Upper lobe of right lung (tissue), 1 donor: ENCODE measurements at regions not wholly inside any gene's neighbourhood (a gene's known extent, or its start where the extent isn't known, plus 50 kb on each side); places are given as distances from the start of the nearest gene placed in this dataset.

Experiments
- ATAC-seq: fragments of 200-7000 bp; cut with Tn5 transposase; one replicate; pipeline ENCODE4 v1.9.1; 2020; ENCODE audit warnings: mild to moderate bottlenecking, moderate library complexity
- DNase-seq: peaks from one replicate; pipeline ENCODE4 v3.0.0-alpha.2; 2020
- H3K27ac ChIP-seq: fragments of 200-600 bp; one replicate; pipeline ENCODE4 v1.8.0; 2022
- H3K27me3 ChIP-seq: fragments of 200-600 bp; one replicate; pipeline ENCODE4 v1.8.0; 2022; ENCODE audit warnings: mild to moderate bottlenecking
- H3K36me3 ChIP-seq: fragments of 200-600 bp; one replicate; pipeline ENCODE4 v1.8.0; 2022
- H3K4me1 ChIP-seq: fragments of 200-600 bp; one replicate; pipeline ENCODE4 v1.8.0; 2022
- H3K4me3 ChIP-seq: fragments of 200-600 bp; one replicate; pipeline ENCODE4 v1.8.0; 2022; ENCODE audit warnings: mild to moderate bottlenecking
- H3K9me3 ChIP-seq: fragments of 200-600 bp; one replicate; pipeline ENCODE4 v1.8.0; 2022
- intact Hi-C: fragments of 100-400 bp; cut with DNase I; formaldehyde crosslinking; loops from one replicate; pipeline ENCODE4 v1.11.0; 2022
- TF ChIP-seq, protein P1 (sequence below): fragments of 200-600 bp; IDR thresholded peaks from one replicate; pipeline ENCODE4 v1.8.0; 2022; ENCODE audit warnings: antibody characterized with exemption
- donor health status: DM: no; HTN: yes; CAD: no; lungs with severe emphysema.

DNA sequence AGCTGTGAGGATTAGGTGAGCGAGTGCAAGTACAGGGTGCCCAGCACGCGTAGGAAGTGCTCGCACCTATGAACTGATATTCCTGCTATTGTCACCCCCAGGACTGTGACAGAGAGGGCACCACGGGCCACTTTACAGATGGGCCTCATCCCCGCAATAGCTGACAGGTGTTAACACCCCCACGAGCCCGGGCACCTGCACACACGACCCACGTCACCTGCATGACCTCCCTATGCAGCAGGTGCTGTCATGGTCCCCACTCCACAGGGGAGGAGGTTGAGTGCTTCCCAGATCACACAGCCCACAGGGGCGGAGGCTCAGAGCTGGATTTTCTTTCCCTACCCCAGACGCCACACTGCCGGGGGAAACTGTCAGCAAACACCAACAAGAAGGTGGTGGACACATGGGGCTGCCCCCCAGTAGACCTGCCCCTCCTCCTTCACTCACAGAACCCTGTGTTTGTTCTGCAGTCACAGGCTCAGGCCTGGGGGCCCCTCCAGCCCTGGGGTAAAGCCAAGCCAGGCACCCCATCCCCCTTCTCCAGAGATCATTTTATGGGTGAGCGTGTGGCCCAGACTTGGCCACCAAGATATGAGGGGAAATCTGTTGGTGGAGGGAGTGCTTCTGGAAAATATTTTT, 465.5 kb downstream of the MATN1 start:
- H3K27me3 ChIP-seq: peaks cover 14% of the 10 kb centered on the region
- no peak for DNase-seq
- no peak for ATAC-seq
- H3K9me3 ChIP-seq: no peaks in the 10 kb centered on the region
- H3K4me1 ChIP-seq: no peaks in the 10 kb centered on the region
- no peak overlapping the region for H3K4me3 ChIP-seq
- intact Hi-C loops: no loop called here
- TF ChIP-seq, protein P1, sequence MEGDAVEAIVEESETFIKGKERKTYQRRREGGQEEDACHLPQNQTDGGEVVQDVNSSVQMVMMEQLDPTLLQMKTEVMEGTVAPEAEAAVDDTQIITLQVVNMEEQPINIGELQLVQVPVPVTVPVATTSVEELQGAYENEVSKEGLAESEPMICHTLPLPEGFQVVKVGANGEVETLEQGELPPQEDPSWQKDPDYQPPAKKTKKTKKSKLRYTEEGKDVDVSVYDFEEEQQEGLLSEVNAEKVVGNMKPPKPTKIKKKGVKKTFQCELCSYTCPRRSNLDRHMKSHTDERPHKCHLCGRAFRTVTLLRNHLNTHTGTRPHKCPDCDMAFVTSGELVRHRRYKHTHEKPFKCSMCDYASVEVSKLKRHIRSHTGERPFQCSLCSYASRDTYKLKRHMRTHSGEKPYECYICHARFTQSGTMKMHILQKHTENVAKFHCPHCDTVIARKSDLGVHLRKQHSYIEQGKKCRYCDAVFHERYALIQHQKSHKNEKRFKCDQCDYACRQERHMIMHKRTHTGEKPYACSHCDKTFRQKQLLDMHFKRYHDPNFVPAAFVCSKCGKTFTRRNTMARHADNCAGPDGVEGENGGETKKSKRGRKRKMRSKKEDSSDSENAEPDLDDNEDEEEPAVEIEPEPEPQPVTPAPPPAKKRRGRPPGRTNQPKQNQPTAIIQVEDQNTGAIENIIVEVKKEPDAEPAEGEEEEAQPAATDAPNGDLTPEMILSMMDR: no peak
- no peak overlapping the region for H3K27ac ChIP-seq
- H3K36me3 ChIP-seq: no peaks in the 10 kb centered on the region

DNA sequence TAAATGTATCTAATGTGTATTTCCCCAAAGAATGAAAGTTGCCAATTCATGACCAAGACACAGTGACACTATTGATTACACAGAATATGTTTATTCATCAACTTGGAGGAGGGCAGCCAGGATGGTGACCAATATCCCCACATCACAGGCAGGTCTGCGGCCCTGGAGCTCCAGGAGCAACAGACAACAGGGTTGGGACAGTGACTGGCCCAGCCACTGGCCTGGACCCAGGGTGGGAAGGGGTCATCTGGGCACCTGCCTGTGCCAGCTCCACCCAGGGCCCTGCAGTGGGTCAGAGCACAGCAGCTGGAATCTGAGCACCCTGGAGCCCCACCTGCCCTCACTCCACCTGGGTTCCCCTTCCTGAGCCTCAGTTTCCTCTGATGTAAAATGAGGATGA, 466.1 kb downstream of the MATN1 start:
- Histone ChIP-seq H3K9me3 (no peaks in the 10 kb centered on the region), H3K4me3 (no peak overlapping the region), H3K36me3 (no peaks in the 10 kb centered on the region), H3K4me1 (no peaks in the 10 kb centered on the region), H3K27me3 (peaks cover 14% of the 10 kb centered on the region), H3K27ac (no peak overlapping the region)
- DNase-seq: no peak
- ATAC-seq: no peak
- intact Hi-C loops: no loop called here
- TF ChIP-seq, protein P1: no peak

DNA sequence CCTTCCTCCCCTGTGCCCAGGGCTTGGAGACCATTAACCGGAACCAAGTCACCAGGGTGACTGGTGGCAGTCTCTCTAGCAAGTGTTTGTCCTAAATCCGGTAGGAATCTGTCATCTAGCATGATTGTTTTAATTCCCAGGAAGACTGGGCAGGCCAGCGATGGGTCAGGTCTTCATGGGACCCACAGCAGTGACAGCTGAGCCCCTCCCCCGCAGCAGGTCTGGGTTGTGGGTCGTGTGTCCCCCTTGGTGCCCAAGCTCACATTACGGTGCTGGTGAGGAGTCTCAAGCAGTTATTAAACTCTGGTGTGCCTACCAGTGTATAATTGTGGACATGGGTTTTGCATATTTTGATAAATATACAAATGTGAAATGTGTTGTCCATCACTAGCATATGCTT, 466.5 kb downstream of the MATN1 start:
- Histone ChIP-seq H3K4me3 (no peak overlapping the region), H3K36me3 (no peaks in the 10 kb centered on the region), H3K4me1 (no peaks in the 10 kb centered on the region), H3K27ac (no peak overlapping the region), H3K27me3 (peaks cover 14% of the 10 kb centered on the region), H3K9me3 (no peaks in the 10 kb centered on the region)
- ATAC-seq: no peak
- TF ChIP-seq, protein P1: no peak
- intact Hi-C loops: no loop called here
- no peak for DNase-seq

DNA sequence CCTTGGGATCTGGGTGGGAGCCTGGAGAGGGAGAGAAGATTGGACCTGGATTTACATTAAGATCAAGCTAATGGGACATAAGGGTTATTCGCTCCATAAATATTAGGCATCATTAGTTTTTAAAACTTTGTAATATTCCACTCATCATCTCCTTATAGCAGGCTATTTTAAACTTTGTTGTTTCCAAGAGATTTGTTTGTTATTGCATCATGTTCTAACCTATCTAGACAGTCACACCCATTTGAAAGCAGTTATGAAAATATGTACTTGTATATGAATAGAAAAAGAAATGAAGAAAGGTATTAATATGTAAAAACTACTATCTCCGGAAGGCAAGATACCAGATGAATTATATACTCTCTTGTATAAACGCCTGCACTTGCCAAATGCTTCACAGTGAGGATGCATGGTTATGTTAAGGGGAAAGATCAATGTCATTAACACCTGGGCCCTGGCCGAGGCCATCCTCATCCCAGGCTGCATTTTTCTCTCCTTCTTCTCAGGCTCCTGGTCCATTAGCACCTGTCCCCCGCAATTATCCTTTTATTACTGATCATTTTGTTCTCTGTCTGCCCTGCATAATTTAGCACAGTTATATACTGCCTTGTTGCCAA, 468.2 kb downstream of the MATN1 start:
- Histone ChIP-seq H3K9me3 (no peaks in the 10 kb centered on the region), H3K27ac (no peak overlapping the region), H3K4me1 (no peaks in the 10 kb centered on the region), H3K4me3 (no peak overlapping the region), H3K36me3 (no peaks in the 10 kb centered on the region), H3K27me3 (peaks cover 14% of the 10 kb centered on the region)
- no peak for ATAC-seq
- TF ChIP-seq, protein P1: no peak
- intact Hi-C loops: no loop called here
- no peak for DNase-seq

DNA sequence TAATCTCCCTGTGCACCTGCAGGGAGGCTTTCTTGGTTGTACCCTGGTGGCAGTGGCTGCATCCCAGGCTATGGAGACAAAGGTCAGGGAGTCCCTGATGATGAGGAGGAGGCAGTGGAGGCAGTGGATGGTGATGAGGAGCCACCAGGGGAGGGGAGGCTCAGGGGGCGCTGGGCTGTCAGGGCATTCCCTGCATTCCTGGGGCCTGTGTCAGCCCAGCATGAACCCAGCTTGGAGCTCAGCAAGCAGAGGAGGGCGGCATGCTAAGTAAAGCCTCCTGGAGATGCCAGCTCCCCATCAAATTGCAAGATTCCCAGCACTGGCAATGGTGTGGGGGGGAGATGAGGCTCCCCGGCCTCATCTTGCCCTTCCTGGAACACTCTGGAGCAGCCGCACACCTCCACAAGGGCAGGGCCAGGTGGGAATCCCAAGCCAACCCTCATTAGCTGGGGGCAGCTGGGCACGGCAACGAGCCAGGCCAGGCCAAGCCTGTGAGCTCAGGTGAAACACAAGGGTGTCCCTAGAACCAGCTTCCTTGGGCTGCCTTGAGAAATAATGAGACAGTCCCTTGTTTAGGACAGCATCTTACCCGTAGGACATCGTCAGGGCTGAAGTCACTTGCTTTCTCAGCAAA, 469.5 kb downstream of the MATN1 start:
- TF ChIP-seq, protein P1: no peak
- DNase-seq (no peak), ATAC-seq (no peak)
- no peak overlapping the region for H3K4me3 ChIP-seq
- no peaks in the 10 kb centered on the region for H3K4me1 ChIP-seq
- H3K27me3 ChIP-seq: peaks cover 14% of the 10 kb centered on the region
- intact Hi-C loops: no loop called here
- H3K9me3 ChIP-seq: no peaks in the 10 kb centered on the region
- no peak overlapping the region for H3K27ac ChIP-seq
- H3K36me3 ChIP-seq: no peaks in the 10 kb centered on the region
